ENCODE measurements at regions not wholly inside any gene's neighbourhood (a gene's known extent, or its start where the extent isn't known, plus 50 kb on each side); places are given as distances from the start of the nearest gene placed in this dataset.

DNA sequence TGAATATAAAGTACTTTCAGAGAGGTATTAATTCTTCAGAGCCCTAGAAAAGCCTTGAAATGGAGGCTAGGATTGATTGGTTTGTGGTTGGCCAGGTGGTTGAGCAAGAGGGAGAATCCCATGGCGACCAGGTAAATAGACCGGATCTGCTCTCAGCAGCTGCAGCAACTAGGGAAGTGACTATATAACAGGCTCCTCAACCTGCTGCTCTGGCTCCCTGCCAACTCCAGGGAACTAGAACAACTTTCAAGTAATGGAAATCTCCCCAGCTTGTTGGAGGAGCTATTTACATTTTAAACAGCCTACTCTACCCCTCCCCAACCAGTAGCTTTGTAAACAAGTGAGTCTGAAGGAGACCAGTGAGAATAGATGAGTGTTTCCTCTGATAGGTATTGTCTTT, 121.8 kb upstream of the CADM2 start:
- TF ChIP-seq, protein P1, sequence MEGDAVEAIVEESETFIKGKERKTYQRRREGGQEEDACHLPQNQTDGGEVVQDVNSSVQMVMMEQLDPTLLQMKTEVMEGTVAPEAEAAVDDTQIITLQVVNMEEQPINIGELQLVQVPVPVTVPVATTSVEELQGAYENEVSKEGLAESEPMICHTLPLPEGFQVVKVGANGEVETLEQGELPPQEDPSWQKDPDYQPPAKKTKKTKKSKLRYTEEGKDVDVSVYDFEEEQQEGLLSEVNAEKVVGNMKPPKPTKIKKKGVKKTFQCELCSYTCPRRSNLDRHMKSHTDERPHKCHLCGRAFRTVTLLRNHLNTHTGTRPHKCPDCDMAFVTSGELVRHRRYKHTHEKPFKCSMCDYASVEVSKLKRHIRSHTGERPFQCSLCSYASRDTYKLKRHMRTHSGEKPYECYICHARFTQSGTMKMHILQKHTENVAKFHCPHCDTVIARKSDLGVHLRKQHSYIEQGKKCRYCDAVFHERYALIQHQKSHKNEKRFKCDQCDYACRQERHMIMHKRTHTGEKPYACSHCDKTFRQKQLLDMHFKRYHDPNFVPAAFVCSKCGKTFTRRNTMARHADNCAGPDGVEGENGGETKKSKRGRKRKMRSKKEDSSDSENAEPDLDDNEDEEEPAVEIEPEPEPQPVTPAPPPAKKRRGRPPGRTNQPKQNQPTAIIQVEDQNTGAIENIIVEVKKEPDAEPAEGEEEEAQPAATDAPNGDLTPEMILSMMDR (IDR thresholded peaks at IDR 0.05) = no peak
- TF ChIP-seq EZH2 (IDR thresholded peaks at IDR 0.05) = no peak
- TF ChIP-seq EZH2phosphoT487 (IDR thresholded peaks at IDR 0.05) = no peak

Measured in neural progenitor cell (in vitro differentiated cells).